GM12878 (cell line): ENCODE measurements at regions not wholly inside any gene's neighbourhood (a gene's known extent, or its start where the extent isn't known, plus 50 kb on each side); places are given as distances from the start of the nearest gene placed in this dataset.

Experiments used
- ATAC-seq: fragments of 200-7000 bp; cut with Tn5 transposase; 3 replicates; pipeline ENCODE4 v1.9.1; 2020; ENCODE audit warnings: mild to moderate bottlenecking, moderate library complexity
- BruUV-seq: library from RNA; stranded (reverse); fragments of 400-500 nt; replicated peaks from 2 replicates; lab custom pipeline; 2021; lab: Mats Ljungman, UMichigan
- CTCF ChIA-PET: fragments of 300-600 bp; sonication (Branson Sonifier 250); formaldehyde crosslinking; extraction: SDS; loops from one replicate; lab custom pipeline; 2021; ENCODE audit warnings: inconsistent platforms; lab: Yijun Ruan, JAX
- POLR2A ChIA-PET: fragments of 350-600 bp; formaldehyde crosslinking; extraction: SDS; loops from one replicate; lab custom pipeline; 2021; ENCODE audit warnings: inconsistent platforms; lab: Charles Lee
- RAD21 ChIA-PET: fragments of 300-600 bp; sonication (Branson Sonifier 250); formaldehyde crosslinking; loops from one replicate; lab custom pipeline; 2023; ENCODE audit warnings: antibody characterized with exemption; ENCODE audit not compliant: unreplicated experiment; lab: Charles Lee
- SMC1A ChIA-PET: fragments of 300-600 bp; sonication (Branson Sonifier 250); formaldehyde crosslinking; loops from one replicate; lab custom pipeline; 2023; ENCODE audit not compliant: unreplicated experiment, uncharacterized antibody; lab: Charles Lee
- DNase-seq: peaks from one replicate; pipeline ENCODE4 v3.0.0-alpha.2; 2011; ENCODE audit warnings: low read depth, low spot score
- FAIRE-seq: peaks from 3 replicates; lab custom pipeline; 2011; peaks lifted over from hg19 to GRCh38; lab: Jason Lieb, UNC
- H2AFZ ChIP-seq: 2 replicates; pipeline ENCODE4 v1.6.0; 2011; ENCODE audit warnings: low read depth, low read length, control low read depth; ENCODE audit not compliant: control insufficient read depth
- H3K27ac ChIP-seq: 2 replicates; pipeline ENCODE4 v1.5.1; 2011; ENCODE audit warnings: control low read depth; ENCODE audit not compliant: control insufficient read depth, insufficient read depth
- H3K27me3 ChIP-seq, 2 experiments: replicated peaks in 1 of 2; 2 replicates each; pipeline versions ENCODE4 v1.6.0 to v1.6.1; 2011; ENCODE audit warnings: low read length in 1 of 2; ENCODE audit not compliant: control insufficient read depth in 2 of 2, insufficient read depth in 2 of 2
- H3K36me3 ChIP-seq, 2 experiments: 2 replicates each; pipeline ENCODE4 v1.5.1; 2011; ENCODE audit warnings: low read length in 1 of 2; ENCODE audit not compliant: control insufficient read depth in 2 of 2, insufficient read depth in 2 of 2
- H3K4me1 ChIP-seq: 2 replicates; pipeline ENCODE4 v1.6.1; 2011; ENCODE audit warnings: mild to moderate bottlenecking, low read length, moderate library complexity, mixed read lengths; ENCODE audit not compliant: control insufficient read depth, insufficient read depth
- H3K4me2 ChIP-seq: 2 replicates; pipeline ENCODE4 v1.6.0; 2011; ENCODE audit warnings: control low read depth; ENCODE audit not compliant: control insufficient read depth, insufficient read depth
- H3K4me3 ChIP-seq: fragments of 200-600 bp; sonication (generic); 2 replicates; pipeline ENCODE4 v1.5.1; 2016
- H3K79me2 ChIP-seq: 2 replicates; pipeline ENCODE4 v1.6.0; 2011; ENCODE audit warnings: low read length; ENCODE audit not compliant: control insufficient read depth, insufficient read depth
- H3K9ac ChIP-seq: 2 replicates; pipeline ENCODE4 v1.8.0; 2011; ENCODE audit warnings: low read length, control low read depth, mixed read lengths; ENCODE audit not compliant: control insufficient read depth, insufficient read depth
- H3K9me3 ChIP-seq: replicated peaks from 3 replicates; pipeline ENCODE4 v1.5.1; 2011; ENCODE audit warnings: mild to moderate bottlenecking, low read length; ENCODE audit not compliant: control insufficient read depth, insufficient read depth
- H4K20me1 ChIP-seq: 2 replicates; pipeline ENCODE4 v1.6.0; 2011; ENCODE audit not compliant: control insufficient read depth, insufficient read depth
- BHLHE40 ChIP-seq, 2 experiments: fragments of 450-650 bp in 1 of 2; IDR thresholded peaks; 2 replicates each; pipeline ENCODE4 v1.6.1; 2011 to 2017; ENCODE audit warnings: low read depth in 2 of 2, borderline replicate concordance in 1 of 2, improper control_type of control experiment in 1 of 2, low read length in 1 of 2, mild to moderate bottlenecking in 1 of 2
- ESRRA ChIP-seq: IDR thresholded peaks from 2 replicates; pipeline ENCODE4 v1.6.1; 2012; ENCODE audit warnings: mild to moderate bottlenecking, low read length, improper control_type of control experiment
- GABPA ChIP-seq: IDR thresholded peaks from 2 replicates; pipeline ENCODE4 v1.6.1; 2014; ENCODE audit warnings: antibody characterized with exemption, low read depth, mild to moderate bottlenecking, inconsistent platforms
- IKZF1 ChIP-seq: fragments of 450-650 bp; conservative IDR thresholded peaks from 2 replicates; pipeline ENCODE4 v1.6.1; 2017; ENCODE audit warnings: antibody characterized with exemption, mild to moderate bottlenecking
- JUNB ChIP-seq: IDR thresholded peaks from 2 replicates; pipeline ENCODE4 v1.6.1; 2016; ENCODE audit warnings: antibody characterized with exemption, mild to moderate bottlenecking
- JUND ChIP-seq: IDR thresholded peaks from 2 replicates; pipeline ENCODE4 v1.6.1; 2012; ENCODE audit warnings: low read depth, mild to moderate bottlenecking, low read length, improper control_type of control experiment, moderate library complexity
- NR2C1 ChIP-seq: fragments of 450-650 bp; IDR thresholded peaks from 2 replicates; pipeline ENCODE4 v1.6.1; 2017; ENCODE audit warnings: antibody characterized with exemption, mild to moderate bottlenecking, moderate library complexity
- NR2F1 ChIP-seq: fragments of 450-650 bp; conservative IDR thresholded peaks from 2 replicates; pipeline ENCODE4 v1.6.1; 2017; ENCODE audit warnings: mild to moderate bottlenecking
- PAX5 ChIP-seq: IDR thresholded peaks from 2 replicates; pipeline ENCODE4 v1.6.1; 2011; ENCODE audit warnings: low read depth, low read length, borderline replicate concordance
- POLR2AphosphoS2 ChIP-seq: IDR thresholded peaks from 2 replicates; pipeline ENCODE4 v1.6.1; 2011; ENCODE audit warnings: low read depth, mild to moderate bottlenecking, low read length, improper control_type of control experiment, moderate library complexity
- RAD21 ChIP-seq: IDR thresholded peaks from 2 replicates; pipeline ENCODE4 v1.6.1; 2011; ENCODE audit warnings: mild to moderate bottlenecking, low read depth, low read length, moderate library complexity; ENCODE audit not compliant: insufficient read depth
- RUNX3 ChIP-seq: IDR thresholded peaks from 2 replicates; pipeline ENCODE4 v1.6.1; 2012; ENCODE audit warnings: low read length, inconsistent platforms
- SIN3A ChIP-seq: IDR thresholded peaks from 2 replicates; pipeline ENCODE4 v1.6.1; 2012; ENCODE audit warnings: low read depth, low read length, improper control_type of control experiment
- TCF7 ChIP-seq: IDR thresholded peaks from 2 replicates; pipeline ENCODE4 v1.6.1; 2014; ENCODE audit warnings: antibody characterized with exemption, borderline replicate concordance
- WRNIP1 ChIP-seq: IDR thresholded peaks from 2 replicates; pipeline ENCODE4 v1.6.1; 2011; ENCODE audit warnings: low read depth, low read length, improper control_type of control experiment, borderline replicate concordance
- WGBS: methylation state at CpG from one replicate; pipeline ENCODE4 v1.1.6; 2016; ENCODE audit warnings: low lambda C conversion rate; ENCODE audit not compliant: insufficient replicate concordance, insufficient coverage; ENCODE audit errors: missing lambda C conversion rate; 5-methylcytosine and 5-hydroxymethylcytosine counted together
- in situ Hi-C: fragments of 300-500 bp; cut with MboI; formaldehyde crosslinking; loops from 9 replicates; pipeline ENCODE4 v1.14.3; 2018; ENCODE audit warnings: mixed read lengths
- intact Hi-C: fragments of 100-400 bp; cut with micrococcal nuclease; formaldehyde crosslinking; loops from one replicate; pipeline ENCODE4 v1.14.2; 2022; ENCODE audit not compliant: unreplicated experiment
- TF ChIP-seq, protein P1 (sequence below): fragments of 450-650 bp; IDR thresholded peaks from 2 replicates; pipeline ENCODE4 v1.6.1; 2014; ENCODE audit warnings: mild to moderate bottlenecking

DNA sequence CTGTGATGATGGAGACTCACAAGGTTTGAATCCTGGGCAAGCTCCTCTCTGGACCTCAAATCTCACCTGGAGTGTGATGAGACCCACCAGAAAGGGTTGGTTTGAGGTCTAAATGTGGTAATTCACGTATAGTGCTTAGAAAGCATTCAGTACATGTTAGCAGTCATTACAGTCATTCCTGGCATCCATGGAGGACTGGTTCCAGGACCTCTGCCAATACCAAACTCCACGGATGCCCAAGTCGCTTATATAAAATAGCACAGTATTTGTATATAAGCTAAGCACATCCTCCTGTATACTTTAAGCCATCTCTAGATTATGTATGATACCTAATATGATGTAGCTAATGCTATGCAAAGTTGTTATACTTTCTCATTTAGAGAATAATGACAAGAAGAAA is 67.6 kb upstream of the CYP2D6 start:
- TF ChIP-seq PAX5 (no peak), POLR2AphosphoS2 (no peak), JUND (no peak), ESRRA (no peak), BHLHE40 (IDR thresholded peaks at IDR 0.05; ENCODE audit: borderline replicate concordance in 1 of 2, low read depth in 2 of 2, low read length in 1 of 2) (no peak), IKZF1 (no peak), SIN3A (no peak), NR2C1 (no peak), GABPA (no peak), RUNX3 (no peak), JUNB (no peak), RAD21 (no peak), NR2F1 (no peak), TCF7 (no peak), WRNIP1 (no peak)
- TF ChIP-seq, protein P1, sequence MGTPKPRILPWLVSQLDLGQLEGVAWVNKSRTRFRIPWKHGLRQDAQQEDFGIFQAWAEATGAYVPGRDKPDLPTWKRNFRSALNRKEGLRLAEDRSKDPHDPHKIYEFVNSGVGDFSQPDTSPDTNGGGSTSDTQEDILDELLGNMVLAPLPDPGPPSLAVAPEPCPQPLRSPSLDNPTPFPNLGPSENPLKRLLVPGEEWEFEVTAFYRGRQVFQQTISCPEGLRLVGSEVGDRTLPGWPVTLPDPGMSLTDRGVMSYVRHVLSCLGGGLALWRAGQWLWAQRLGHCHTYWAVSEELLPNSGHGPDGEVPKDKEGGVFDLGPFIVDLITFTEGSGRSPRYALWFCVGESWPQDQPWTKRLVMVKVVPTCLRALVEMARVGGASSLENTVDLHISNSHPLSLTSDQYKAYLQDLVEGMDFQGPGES = no peak
- no peak overlapping the region for H3K9ac ChIP-seq
- H3K9me3 ChIP-seq = no peaks in the 10 kb centered on the region
- H3K4me3 ChIP-seq = no peak overlapping the region
- RAD21 ChIA-PET = interaction anchor here (0.7 kb wide), 1 partner anchor 66 kb away, joined by 4 read pairs; no protein-coding TSS in a partner anchor
- H2AFZ ChIP-seq = no peak overlapping the region
- H3K4me2 ChIP-seq = no peak overlapping the region
- DNase-seq (no peak), FAIRE-seq (no peak), ATAC-seq (no peak)
- intact Hi-C loops = no loop called here
- SMC1A ChIA-PET = interaction anchor here (1.2 to 4.7 kb wide), 3 partner anchors 9 to 45 kb away, joined by 4 to 34 read pairs (median 5); no protein-coding TSS in a partner anchor
- H4K20me1 ChIP-seq = no peaks in the 10 kb centered on the region
- POLR2A ChIA-PET = interaction anchor here (0.6 kb wide), 2 partner anchors 20 to 724 kb away, joined by 4 to 11 read pairs; no protein-coding TSS in a partner anchor
- in situ Hi-C loops = no loop called here
- CTCF ChIA-PET = interaction anchor here (1.0 kb wide), 1 partner anchor 76 kb away, joined by 3 read pairs; no protein-coding TSS in a partner anchor
- H3K36me3 ChIP-seq = peaks cover 0 to 4% of the 10 kb centered on the region in 2 experiments; a peak in 2 of 4 replicates
- peaks cover 3% of the 10 kb centered on the region; the same call in 1 of the 2 replicates for H3K4me1 ChIP-seq
- H3K27me3 ChIP-seq = no peaks in the 10 kb centered on the region
- WGBS = 93% methylated on average over 3 of the region's 3 CpGs
- no peak overlapping the region for H3K27ac ChIP-seq
- H3K79me2 ChIP-seq = peaks cover 60% of the 10 kb centered on the region
- no TSS peak for BruUV-seq
